Non-pigmented ciliary epithelial cell (primary cell): ENCODE measurements at regions not wholly inside any gene's neighbourhood (a gene's known extent, or its start where the extent isn't known, plus 50 kb on each side); places are given as distances from the start of the nearest gene placed in this dataset.
"Not testable (repeated sequence)": the region's sequence is repeated elsewhere in the genome, so short reads cannot be mapped to it uniquely, and the experiment has no call there.

ENCODE experiments used
- DNase-seq: peaks from one replicate; pipeline ENCODE4 v3.0.0-alpha.2; 2010; ENCODE audit warnings: low read depth

- no peak for DNase-seq
Observed at GRCh38 chr22:27312966-27313855, 488.3 kb downstream of the MN1 start.

DNA sequence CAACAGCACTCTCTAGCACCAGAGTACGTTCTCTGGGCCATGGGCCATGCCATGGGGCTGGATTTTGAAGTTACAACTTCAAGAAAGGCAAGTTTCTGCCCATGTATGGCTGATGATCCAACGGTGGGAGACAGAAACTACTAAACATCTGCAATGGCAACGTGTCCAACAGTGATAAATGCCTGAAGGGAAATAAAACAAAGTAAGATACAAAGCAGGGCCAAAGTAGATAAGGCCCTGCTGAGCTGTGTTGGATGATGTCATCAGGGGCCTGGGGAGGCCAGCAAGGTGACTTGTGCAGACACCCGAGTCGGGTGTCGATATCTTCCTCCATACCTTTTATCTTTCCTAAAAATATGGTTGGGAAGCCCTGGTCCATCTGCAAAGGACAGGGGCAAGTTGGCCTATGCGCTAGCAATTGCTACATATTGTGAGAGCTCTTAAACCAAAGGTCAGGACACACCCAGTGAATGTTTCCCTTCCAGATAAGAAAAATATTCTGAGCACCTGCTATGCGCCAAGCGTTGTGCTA, 487.2 kb downstream of the MN1 start:
- DNase-seq = no peak

DNA sequence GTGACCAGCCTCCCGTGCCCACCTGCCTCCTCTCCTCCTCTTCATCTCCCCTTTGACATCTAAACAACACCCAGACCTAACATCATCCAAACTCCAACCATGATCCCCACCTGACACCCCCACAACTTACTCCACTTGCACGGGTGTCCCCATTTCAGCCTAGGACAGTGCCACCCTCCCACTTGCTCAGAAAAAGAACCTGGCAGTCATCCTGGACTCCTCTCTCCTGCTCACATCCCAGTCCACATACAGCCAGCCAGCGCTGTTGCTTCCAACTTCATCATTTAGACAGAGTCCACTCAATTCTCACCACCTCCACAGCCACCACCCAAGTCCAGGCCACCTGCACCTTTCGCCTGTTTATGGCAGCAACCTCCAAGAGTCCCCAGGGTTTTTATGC, 485.7 kb downstream of the MN1 start:
- DNase-seq = no peak

GRCh38 chr22:27317096-27317495, 484.5 kb downstream of the MN1 start:
- no peak for DNase-seq

GRCh38 chr22:27317971-27318428, 483.6 kb downstream of the MN1 start:
- no peak for DNase-seq

- DNase-seq = peak; percentile 70
Observed at GRCh38 chr22:27318516-27318915, 483.0 kb downstream of the MN1 start.

GRCh38 chr22:27323661-27324060, 477.9 kb downstream of the MN1 start:
- no peak for DNase-seq

- DNase-seq = not testable (repeated sequence)
Observed at GRCh38 chr22:27324908-27325307, 476.6 kb downstream of the MN1 start.

GRCh38 chr22:27327497-27327896, 474.1 kb downstream of the MN1 start:
- DNase-seq = no peak

- DNase-seq = no peak
Observed at GRCh38 chr22:27327981-27328721, 473.4 kb downstream of the MN1 start.

DNA sequence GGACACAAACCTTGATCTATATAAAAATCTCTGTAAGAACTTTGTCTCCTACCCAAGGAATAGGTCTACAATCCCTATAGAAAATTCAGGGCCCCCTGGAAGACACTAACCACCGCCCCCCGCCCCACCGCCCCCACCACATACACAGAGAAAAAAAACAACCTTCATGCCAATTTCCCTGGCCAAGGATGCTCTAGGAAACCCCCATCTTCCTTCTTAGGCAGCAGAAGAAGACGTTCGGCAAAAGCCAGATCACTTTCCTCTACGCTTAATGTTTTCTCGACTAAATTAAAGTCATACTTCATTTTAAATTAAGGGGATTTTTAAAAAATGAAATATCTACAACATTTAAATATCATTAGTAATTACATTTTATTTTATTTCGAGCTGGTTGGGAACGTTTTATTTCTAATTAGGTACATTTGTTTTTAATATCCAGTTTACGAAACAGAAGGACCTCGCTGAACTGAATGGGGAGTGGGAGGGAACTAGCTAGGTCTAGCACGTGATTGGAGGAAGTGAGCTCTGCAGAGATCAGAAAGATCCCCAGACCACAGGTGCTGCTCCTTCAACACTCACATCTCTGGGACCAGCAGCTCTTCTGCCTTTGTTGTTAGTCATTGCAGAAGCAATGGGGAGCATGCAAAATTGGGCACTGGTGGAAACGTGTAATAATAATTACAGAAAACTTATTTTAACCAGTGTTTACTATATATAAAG, 472.3 kb downstream of the MN1 start:
- DNase-seq = no peak

- no peak for DNase-seq
Observed at GRCh38 chr22:27329966-27330645, 471.4 kb downstream of the MN1 start.

DNA sequence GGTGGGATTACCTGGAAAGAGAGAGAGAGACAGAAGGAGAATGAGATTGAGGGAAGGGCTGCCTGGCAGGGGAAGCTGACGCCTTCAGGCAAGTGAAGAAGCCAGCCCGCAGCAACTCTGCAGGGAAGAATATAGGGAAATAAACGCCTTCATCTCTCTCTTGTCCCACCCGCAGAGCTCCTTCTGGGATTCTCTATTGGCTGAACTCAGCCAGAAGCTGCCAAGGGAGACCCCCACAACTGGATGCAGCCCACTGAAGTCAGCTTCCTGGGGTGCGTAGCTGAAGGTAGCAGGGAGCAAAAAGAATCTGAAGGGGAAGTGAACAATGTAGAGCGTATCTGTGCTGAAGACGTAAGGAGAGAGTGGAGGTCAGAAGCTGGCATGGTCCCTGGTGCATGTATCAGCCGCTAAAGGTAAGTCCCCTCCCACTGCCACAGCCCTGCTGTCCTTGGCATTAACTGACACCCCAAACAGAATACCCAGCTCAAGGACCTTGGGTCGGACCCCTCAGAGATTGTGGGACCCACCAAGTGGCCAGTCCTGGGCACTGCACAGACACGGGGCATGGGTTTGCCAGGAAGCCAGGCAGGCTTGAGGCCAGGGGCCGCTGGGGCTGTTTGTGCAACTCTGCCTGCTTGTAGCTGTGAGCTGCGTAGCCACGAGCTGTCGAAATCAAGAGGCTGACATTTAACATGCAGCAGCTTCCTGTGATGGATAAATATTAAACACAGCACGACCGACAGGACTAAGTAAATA, 469.9 kb downstream of the MN1 start:
- DNase-seq = no peak

- no peak for DNase-seq
Observed at GRCh38 chr22:27335102-27335660, 466.4 kb downstream of the MN1 start.

- DNase-seq = no peak
Observed at GRCh38 chr22:27336151-27337090, 465.1 kb downstream of the MN1 start.

- DNase-seq = no peak
Observed at GRCh38 chr22:27337676-27338075, 463.9 kb downstream of the MN1 start.

- no peak for DNase-seq
Observed at GRCh38 chr22:27340047-27340446, 461.5 kb downstream of the MN1 start.

GRCh38 chr22:27344546-27344945, 457.0 kb downstream of the MN1 start:
- DNase-seq = no peak

DNA sequence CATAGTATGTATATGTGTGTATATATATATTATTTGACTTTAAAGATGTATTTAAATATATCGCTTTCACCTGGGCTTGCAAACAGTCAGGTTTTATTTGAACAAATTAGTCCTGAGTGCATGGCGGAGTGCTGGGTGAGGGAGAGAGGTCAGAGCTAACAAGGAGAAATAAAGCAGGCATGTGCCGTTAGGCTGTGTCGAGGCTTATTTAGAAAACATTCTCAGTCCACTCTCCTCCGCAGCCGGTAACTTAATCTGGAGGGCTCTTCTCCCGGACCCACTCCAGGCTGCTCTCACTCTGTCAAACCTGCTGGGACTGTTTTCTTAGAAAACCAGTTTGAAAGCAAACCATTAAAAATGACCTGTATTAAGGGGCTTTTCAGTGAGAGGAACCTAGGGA, 455.9 kb downstream of the MN1 start:
- no peak for DNase-seq
